D721Med (cell line): ENCODE measurements at regions not wholly inside any gene's neighbourhood (a gene's known extent, or its start where the extent isn't known, plus 50 kb on each side); places are given as distances from the start of the nearest gene placed in this dataset.

Experiments used
- DNase-seq: peaks from one replicate; pipeline ENCODE4 v3.0.0; 2011; ENCODE audit warnings: low spot score; ENCODE audit not compliant: insufficient read length
- FAIRE-seq: peaks from 2 replicates; lab custom pipeline; 2011; peaks lifted over from hg19 to GRCh38; lab: Jason Lieb, UNC
- CTCF ChIP-seq: IDR thresholded peaks from 2 replicates; pipeline ENCODE4 v1.5.1; 2012; ENCODE audit warnings: mild to moderate bottlenecking, control low read depth; ENCODE audit not compliant: insufficient read depth; ENCODE audit errors: missing control alignments

GRCh38 chr10:2399482-2399881 lies 662.2 kb upstream of the ADARB2 start:
- DNase-seq = no peak
- FAIRE-seq = no peak
- no peak for TF ChIP-seq CTCF

GRCh38 chr10:2392145-2392812 lies 655.0 kb upstream of the ADARB2 start:
- no peak for FAIRE-seq
- no peak for TF ChIP-seq CTCF
- no peak for DNase-seq

GRCh38 chr10:2387672-2388071 lies 650.3 kb upstream of the ADARB2 start:
- DNase-seq (no peak), FAIRE-seq (no peak)
- no peak for TF ChIP-seq CTCF

GRCh38 chr10:2387261-2387660 lies 649.9 kb upstream of the ADARB2 start:
- no peak for TF ChIP-seq CTCF
- FAIRE-seq = no peak
- no peak for DNase-seq

GRCh38 chr10:2380218-2380617 lies 642.9 kb upstream of the ADARB2 start:
- FAIRE-seq (peak; percentile 85), DNase-seq (no peak)
- no peak for TF ChIP-seq CTCF

GRCh38 chr10:2367083-2367482 lies 629.8 kb upstream of the ADARB2 start:
- DNase-seq = no peak
- FAIRE-seq = no peak
- TF ChIP-seq CTCF = no peak

GRCh38 chr10:2366264-2366931 lies 629.1 kb upstream of the ADARB2 start:
- DNase-seq = no peak
- no peak for TF ChIP-seq CTCF
- no peak for FAIRE-seq
